ENCODE measurements at regions not wholly inside any gene's neighbourhood (a gene's known extent, or its start where the extent isn't known, plus 50 kb on each side); places are given as distances from the start of the nearest gene placed in this dataset.

GRCh38 chr13:82791035-82791434 lies 1091.2 kb downstream of the SLITRK1 start (continued):
- TF ChIP-seq ZNF488 (tag by site-specific recombination; IDR thresholded peaks at IDR 0.05) = no peak
- TF ChIP-seq ZNF398 (tag by site-specific recombination; IDR thresholded peaks at IDR 0.05) = no peak

- ChIA-PET POLR2A (no interaction called here), CTCF (no interaction called here)
- no peak for TF ChIP-seq ZNF211 (tag by site-specific recombination; IDR thresholded peaks at IDR 0.05; ENCODE audit: low read depth)
- TF ChIP-seq ZBTB10 (tag by site-specific recombination; IDR thresholded peaks at IDR 0.05) = no peak
- TF ChIP-seq ZNF354C (tag by site-specific recombination; IDR thresholded peaks at IDR 0.05; ENCODE audit: borderline replicate concordance, low read depth) = no peak
- H3K27ac ChIP-seq (ENCODE audit: extremely low read depth, low read depth, low read length) = no peak overlapping the region
- H3K36me3 ChIP-seq (ENCODE audit: control insufficient read depth in 2 of 2, insufficient read depth in 1 of 2, low read length in 2 of 2) = no peaks in the 10 kb centered on the region
- H3K4me1 ChIP-seq (ENCODE audit: control insufficient read depth, insufficient read depth, low read length) = no peaks in the 10 kb centered on the region
- H3K9me3 ChIP-seq (ENCODE audit: control insufficient read depth, insufficient read depth, low read depth, low read length) = no peaks in the 10 kb centered on the region
- no peak overlapping the region for H3K4me3 ChIP-seq (ENCODE audit: low read depth, low read length)
Observed at GRCh38 chr13:82772816-82773215, 1109.5 kb downstream of the SLITRK1 start.

- TF ChIP-seq ZNF350 (tag by site-specific recombination; IDR thresholded peaks at IDR 0.05) (no peak), ZNF174 (tag by site-specific recombination; IDR thresholded peaks at IDR 0.05) (no peak), SETDB1 (IDR thresholded peaks at IDR 0.05; ENCODE audit: insufficient read length, low read length) (peak; percentile 83), TRIM28 (IDR thresholded peaks at IDR 0.05; ENCODE audit: borderline replicate concordance, low read length) (peak; percentile 63; the same call in 1 of the 2 replicates), ZNF157 (tag by site-specific recombination; IDR thresholded peaks at IDR 0.05) (no peak)
- Histone ChIP-seq H3K36me3 (ENCODE audit: control insufficient read depth in 2 of 2, insufficient read depth in 1 of 2, low read length in 2 of 2) (no peaks in the 10 kb centered on the region), H3K27ac (ENCODE audit: extremely low read depth, low read depth, low read length) (no peak overlapping the region), H3K4me3 (ENCODE audit: low read depth, low read length) (no peak overlapping the region), H3K9me3 (ENCODE audit: control insufficient read depth, insufficient read depth, low read depth, low read length) (no peaks in the 10 kb centered on the region), H3K4me1 (ENCODE audit: control insufficient read depth, insufficient read depth, low read length) (no peaks in the 10 kb centered on the region)
- ChIA-PET CTCF (interaction anchor here (0.6 kb wide), 1 partner anchor 106 kb away, joined by 4 read pairs; no protein-coding TSS in a partner anchor), POLR2A (no interaction called here)
Observed at GRCh38 chr13:82766732-82767321, 1115.4 kb downstream of the SLITRK1 start.

GRCh38 chr13:82758044-82758443 lies 1124.2 kb downstream of the SLITRK1 start:
- no peaks in the 10 kb centered on the region for H3K36me3 ChIP-seq (ENCODE audit: control insufficient read depth in 2 of 2, insufficient read depth in 1 of 2, low read length in 2 of 2)
- no peaks in the 10 kb centered on the region for H3K4me1 ChIP-seq (ENCODE audit: control insufficient read depth, insufficient read depth, low read length)
- POLR2A ChIA-PET = no interaction called here
- H3K9me3 ChIP-seq (ENCODE audit: control insufficient read depth, insufficient read depth, low read depth, low read length) = no peaks in the 10 kb centered on the region
- peak; percentile 11; the same call in 1 of the 2 replicates for TF ChIP-seq ZNF654 (tag by site-specific recombination; IDR thresholded peaks at IDR 0.05; ENCODE audit: low read depth)
- no peak for TF ChIP-seq ZNF48 (tag by site-specific recombination; IDR thresholded peaks at IDR 0.05)
- CTCF ChIA-PET = interaction anchor here (0.8 kb wide), 1 partner anchor 1155 kb away, joined by 5 read pairs; no protein-coding TSS in a partner anchor
- no peak overlapping the region for H3K4me3 ChIP-seq (ENCODE audit: low read depth, low read length)
- no peak overlapping the region for H3K27ac ChIP-seq (ENCODE audit: extremely low read depth, low read depth, low read length)
